ENCODE measurements at regions not wholly inside any gene's neighbourhood (a gene's known extent, or its start where the extent isn't known, plus 50 kb on each side); places are given as distances from the start of the nearest gene placed in this dataset.

DNA sequence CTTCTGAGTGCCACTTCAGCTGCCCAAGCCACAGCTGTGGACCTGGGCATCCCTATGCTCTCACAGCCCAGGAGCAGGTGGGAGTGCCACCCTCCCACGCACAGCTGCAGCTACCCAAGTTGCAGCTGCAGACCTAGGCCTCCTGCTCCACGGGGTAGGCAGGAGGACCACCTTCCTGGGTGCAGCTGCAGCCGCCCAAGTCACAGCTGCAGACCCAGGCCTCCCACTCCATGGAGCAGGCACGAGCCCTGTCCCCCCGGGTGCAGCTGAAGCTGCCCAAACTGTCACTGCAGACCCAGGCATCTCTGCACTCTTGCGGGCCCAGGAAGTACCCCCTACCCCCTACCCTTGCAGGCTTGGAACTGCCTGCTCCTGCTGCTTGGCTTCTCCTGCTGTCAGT is 260.2 kb downstream of the XPNPEP1 start:
- TF ChIP-seq TEAD4 (IDR thresholded peaks at IDR 0.05): no peak

DNA sequence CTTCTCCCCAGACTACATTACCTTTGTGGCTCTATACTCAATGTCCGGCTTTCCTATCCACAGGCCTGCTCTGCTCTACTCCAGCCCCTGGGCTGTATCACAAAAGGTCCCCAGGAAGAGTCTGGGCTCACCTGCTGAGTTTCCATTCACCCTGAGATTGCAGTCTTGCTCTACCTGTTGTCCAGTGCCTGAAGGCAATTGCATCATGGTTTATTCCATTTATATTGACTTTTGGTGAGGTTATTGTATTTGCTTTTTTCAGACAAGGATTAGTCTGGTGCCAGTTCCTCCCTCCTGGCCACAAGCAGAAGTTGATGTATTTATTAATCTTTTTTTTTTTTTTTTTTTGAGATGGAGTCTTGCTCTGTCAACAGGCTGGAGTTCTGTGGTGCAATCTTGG is 273.1 kb downstream of the XPNPEP1 start:
- no peak for TF ChIP-seq RAD21 (IDR thresholded peaks at IDR 0.05; ENCODE audit: low read depth)
- TF ChIP-seq ZBTB7A (IDR thresholded peaks at IDR 0.05; ENCODE audit: low read depth): no peak
- TF ChIP-seq CEBPB (IDR thresholded peaks at IDR 0.05): no peak
- TF ChIP-seq TCF12 (IDR thresholded peaks at IDR 0.05; ENCODE audit: low read depth): no peak
- TF ChIP-seq CREB1 (IDR thresholded peaks at IDR 0.05; ENCODE audit: low read depth): no peak
- no peak for TF ChIP-seq NFIC (IDR thresholded peaks at IDR 0.05)
- TF ChIP-seq, protein P1, sequence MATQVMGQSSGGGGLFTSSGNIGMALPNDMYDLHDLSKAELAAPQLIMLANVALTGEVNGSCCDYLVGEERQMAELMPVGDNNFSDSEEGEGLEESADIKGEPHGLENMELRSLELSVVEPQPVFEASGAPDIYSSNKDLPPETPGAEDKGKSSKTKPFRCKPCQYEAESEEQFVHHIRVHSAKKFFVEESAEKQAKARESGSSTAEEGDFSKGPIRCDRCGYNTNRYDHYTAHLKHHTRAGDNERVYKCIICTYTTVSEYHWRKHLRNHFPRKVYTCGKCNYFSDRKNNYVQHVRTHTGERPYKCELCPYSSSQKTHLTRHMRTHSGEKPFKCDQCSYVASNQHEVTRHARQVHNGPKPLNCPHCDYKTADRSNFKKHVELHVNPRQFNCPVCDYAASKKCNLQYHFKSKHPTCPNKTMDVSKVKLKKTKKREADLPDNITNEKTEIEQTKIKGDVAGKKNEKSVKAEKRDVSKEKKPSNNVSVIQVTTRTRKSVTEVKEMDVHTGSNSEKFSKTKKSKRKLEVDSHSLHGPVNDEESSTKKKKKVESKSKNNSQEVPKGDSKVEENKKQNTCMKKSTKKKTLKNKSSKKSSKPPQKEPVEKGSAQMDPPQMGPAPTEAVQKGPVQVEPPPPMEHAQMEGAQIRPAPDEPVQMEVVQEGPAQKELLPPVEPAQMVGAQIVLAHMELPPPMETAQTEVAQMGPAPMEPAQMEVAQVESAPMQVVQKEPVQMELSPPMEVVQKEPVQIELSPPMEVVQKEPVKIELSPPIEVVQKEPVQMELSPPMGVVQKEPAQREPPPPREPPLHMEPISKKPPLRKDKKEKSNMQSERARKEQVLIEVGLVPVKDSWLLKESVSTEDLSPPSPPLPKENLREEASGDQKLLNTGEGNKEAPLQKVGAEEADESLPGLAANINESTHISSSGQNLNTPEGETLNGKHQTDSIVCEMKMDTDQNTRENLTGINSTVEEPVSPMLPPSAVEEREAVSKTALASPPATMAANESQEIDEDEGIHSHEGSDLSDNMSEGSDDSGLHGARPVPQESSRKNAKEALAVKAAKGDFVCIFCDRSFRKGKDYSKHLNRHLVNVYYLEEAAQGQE (IDR thresholded peaks at IDR 0.05; ENCODE audit: low read depth): no peak
- no peak for TF ChIP-seq TEAD4 (IDR thresholded peaks at IDR 0.05)
- TF ChIP-seq, protein P2, sequence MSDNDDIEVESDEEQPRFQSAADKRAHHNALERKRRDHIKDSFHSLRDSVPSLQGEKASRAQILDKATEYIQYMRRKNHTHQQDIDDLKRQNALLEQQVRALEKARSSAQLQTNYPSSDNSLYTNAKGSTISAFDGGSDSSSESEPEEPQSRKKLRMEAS (IDR thresholded peaks at IDR 0.05): no peak

DNA sequence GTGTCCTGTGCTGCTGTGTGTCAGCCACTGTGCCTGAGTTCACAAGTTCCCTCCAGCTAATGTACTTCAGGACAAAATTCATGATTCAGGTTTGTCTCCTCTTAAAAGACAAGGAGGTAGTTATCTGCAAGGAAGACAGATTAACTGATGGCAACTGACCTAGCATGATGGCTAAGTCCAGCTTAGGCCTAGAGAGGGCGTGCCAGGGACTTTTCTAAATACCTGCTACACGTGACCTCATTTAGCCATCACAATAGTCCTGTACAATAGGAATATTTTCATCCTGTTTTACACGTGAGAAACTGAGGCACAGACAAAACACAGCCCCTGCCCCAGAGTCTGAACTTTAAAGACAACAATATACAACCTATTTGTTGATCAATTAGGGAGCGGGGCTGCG is 275.7 kb downstream of the XPNPEP1 start:
- TF ChIP-seq FOXM1 (IDR thresholded peaks at IDR 0.05; ENCODE audit: borderline replicate concordance, low read depth) (no peak), CEBPB (IDR thresholded peaks at IDR 0.05) (no peak), TAF1 (IDR thresholded peaks at IDR 0.05; ENCODE audit: low read depth) (no peak), RAD21 (IDR thresholded peaks at IDR 0.05; ENCODE audit: low read depth) (peak; percentile 33), TEAD4 (IDR thresholded peaks at IDR 0.05) (no peak), NFIC (IDR thresholded peaks at IDR 0.05) (no peak), EGR1 (IDR thresholded peaks at IDR 0.05) (no peak), CREB1 (IDR thresholded peaks at IDR 0.05; ENCODE audit: low read depth) (no peak), ZBTB7A (IDR thresholded peaks at IDR 0.05; ENCODE audit: low read depth) (no peak)
- TF ChIP-seq, protein P1 (IDR thresholded peaks at IDR 0.05; ENCODE audit: low read depth): no peak
- TF ChIP-seq, protein P2 (IDR thresholded peaks at IDR 0.05): no peak
- TF ChIP-seq, protein P3, sequence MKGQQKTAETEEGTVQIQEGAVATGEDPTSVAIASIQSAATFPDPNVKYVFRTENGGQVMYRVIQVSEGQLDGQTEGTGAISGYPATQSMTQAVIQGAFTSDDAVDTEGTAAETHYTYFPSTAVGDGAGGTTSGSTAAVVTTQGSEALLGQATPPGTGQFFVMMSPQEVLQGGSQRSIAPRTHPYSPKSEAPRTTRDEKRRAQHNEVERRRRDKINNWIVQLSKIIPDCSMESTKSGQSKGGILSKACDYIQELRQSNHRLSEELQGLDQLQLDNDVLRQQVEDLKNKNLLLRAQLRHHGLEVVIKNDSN (IDR thresholded peaks at IDR 0.05): peak; percentile 85

DNA sequence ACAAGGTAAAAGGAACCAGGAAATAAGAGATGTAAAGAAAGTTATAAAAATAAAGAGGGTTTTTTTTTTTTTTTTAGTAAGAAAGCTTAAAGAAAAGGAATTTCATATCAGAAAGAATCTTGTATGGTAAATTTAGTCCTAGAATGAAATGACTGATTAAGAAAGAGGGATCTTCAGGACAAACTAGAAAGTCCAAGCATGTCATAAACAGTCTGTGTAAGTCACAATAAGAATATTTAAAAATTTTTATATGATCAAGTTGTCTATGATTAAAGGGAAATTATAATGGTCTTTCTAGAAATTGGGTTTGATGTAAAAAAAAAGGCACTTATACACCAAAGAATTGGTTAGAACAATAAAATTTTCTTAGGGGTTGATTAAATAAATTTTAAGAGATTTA is 289.5 kb downstream of the XPNPEP1 start:
- no peak for TF ChIP-seq TCF12 (IDR thresholded peaks at IDR 0.05; ENCODE audit: low read depth)
- TF ChIP-seq TAF1 (IDR thresholded peaks at IDR 0.05; ENCODE audit: low read depth): no peak
- TF ChIP-seq CEBPB (IDR thresholded peaks at IDR 0.05): no peak
- TF ChIP-seq TEAD4 (IDR thresholded peaks at IDR 0.05): no peak
- TF ChIP-seq YY1 (IDR thresholded peaks at IDR 0.05; ENCODE audit: low read depth): no peak
- no peak for TF ChIP-seq EGR1 (IDR thresholded peaks at IDR 0.05)
- no peak for TF ChIP-seq ZBTB7A (IDR thresholded peaks at IDR 0.05; ENCODE audit: low read depth)
- TF ChIP-seq EP300 (IDR thresholded peaks at IDR 0.05; ENCODE audit: borderline replicate concordance): no peak
- TF ChIP-seq NFIC (IDR thresholded peaks at IDR 0.05): no peak
- TF ChIP-seq, protein P1 (IDR thresholded peaks at IDR 0.05; ENCODE audit: low read depth): no peak

DNA sequence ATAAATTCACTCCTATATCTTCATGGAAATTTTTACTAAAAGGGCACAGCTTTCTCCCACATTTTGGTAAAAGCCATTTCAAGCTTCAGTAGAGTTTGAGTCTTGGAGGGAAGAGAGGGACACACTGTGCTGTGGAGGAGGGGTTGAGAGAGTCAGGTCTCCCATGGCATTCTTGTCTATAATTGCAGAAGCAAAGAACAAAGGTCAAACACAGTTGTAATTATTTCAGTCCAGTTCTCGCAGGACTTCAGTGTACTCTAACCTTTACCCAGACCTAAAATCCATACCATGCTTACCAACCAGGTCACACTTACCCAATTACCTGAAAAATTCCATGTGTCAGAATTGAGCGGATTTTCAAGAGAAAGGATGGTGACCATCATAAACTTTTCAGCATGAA is 298.4 kb downstream of the XPNPEP1 start:
- no peak for TF ChIP-seq TEAD4 (IDR thresholded peaks at IDR 0.05)
- TF ChIP-seq, protein P3 (IDR thresholded peaks at IDR 0.05): no peak
- TF ChIP-seq, protein P2 (IDR thresholded peaks at IDR 0.05): no peak
- TF ChIP-seq CREB1 (IDR thresholded peaks at IDR 0.05; ENCODE audit: low read depth): no peak
- TF ChIP-seq CEBPB (IDR thresholded peaks at IDR 0.05): no peak
- no peak for TF ChIP-seq ZBTB7A (IDR thresholded peaks at IDR 0.05; ENCODE audit: low read depth)
- TF ChIP-seq YY1 (IDR thresholded peaks at IDR 0.05; ENCODE audit: low read depth): no peak
- TF ChIP-seq EGR1 (IDR thresholded peaks at IDR 0.05): no peak
- no peak for TF ChIP-seq RAD21 (IDR thresholded peaks at IDR 0.05; ENCODE audit: low read depth)
- TF ChIP-seq EP300 (IDR thresholded peaks at IDR 0.05; ENCODE audit: borderline replicate concordance): no peak
- TF ChIP-seq TAF1 (IDR thresholded peaks at IDR 0.05; ENCODE audit: low read depth): no peak
- TF ChIP-seq, protein P1 (IDR thresholded peaks at IDR 0.05; ENCODE audit: low read depth): no peak
- no peak for TF ChIP-seq TCF12 (IDR thresholded peaks at IDR 0.05; ENCODE audit: low read depth)
- TF ChIP-seq FOXM1 (IDR thresholded peaks at IDR 0.05; ENCODE audit: borderline replicate concordance, low read depth): no peak
- TF ChIP-seq NFIC (IDR thresholded peaks at IDR 0.05): no peak

Data from Ishikawa (cell line).